D341Med (cell line): ENCODE measurements at regions not wholly inside any gene's neighbourhood (a gene's known extent, or its start where the extent isn't known, plus 50 kb on each side); places are given as distances from the start of the nearest gene placed in this dataset.

Experiments
- DNase-seq: peaks from one replicate; pipeline ENCODE4 v3.0.0; 2012; ENCODE audit warnings: low spot score

- no peak for DNase-seq
These were observed 117.1 kb downstream of the TBXT start for GRCh38 chr6:166050559-166050958.

- DNase-seq: no peak
These were observed 120.7 kb downstream of the TBXT start for GRCh38 chr6:166046982-166047381.

GRCh38 chr6:166046226-166046625 lies 121.4 kb downstream of the TBXT start:
- no peak for DNase-seq

GRCh38 chr6:166045860-166046200 lies 121.8 kb downstream of the TBXT start:
- no peak for DNase-seq

- DNase-seq: no peak
These were observed 122.3 kb downstream of the TBXT start for GRCh38 chr6:166045173-166045859.

- DNase-seq: no peak
These were observed 126.4 kb downstream of the TBXT start for GRCh38 chr6:166041277-166041676.

GRCh38 chr6:166040292-166040691 lies 127.4 kb downstream of the TBXT start:
- no peak for DNase-seq

- no peak for DNase-seq
These were observed 131.1 kb downstream of the TBXT start for GRCh38 chr6:166036316-166037095.

GRCh38 chr6:166032366-166033200 lies 135.1 kb downstream of the TBXT start:
- DNase-seq: no peak

- DNase-seq: no peak
These were observed 136.4 kb downstream of the TBXT start for GRCh38 chr6:166031275-166031674.

- no peak for DNase-seq
These were observed 138.1 kb downstream of the TBXT start for GRCh38 chr6:166029506-166029905.

GRCh38 chr6:166027761-166028160 lies 139.9 kb downstream of the TBXT start:
- DNase-seq: no peak

GRCh38 chr6:166026586-166027126 lies 141.0 kb downstream of the TBXT start:
- no peak for DNase-seq

- DNase-seq: no peak
These were observed 142.3 kb downstream of the TBXT start for GRCh38 chr6:166025149-166025898.

GRCh38 chr6:166024252-166024651 lies 143.4 kb downstream of the TBXT start:
- no peak for DNase-seq

GRCh38 chr6:166023273-166023989 lies 144.2 kb downstream of the TBXT start:
- no peak for DNase-seq

- no peak for DNase-seq
These were observed 146.2 kb downstream of the TBXT start for GRCh38 chr6:166021429-166021828.

GRCh38 chr6:166019214-166019613 lies 148.4 kb downstream of the TBXT start:
- DNase-seq: no peak

- no peak for DNase-seq
These were observed 150.5 kb downstream of the TBXT start for GRCh38 chr6:166017032-166017635.

- DNase-seq: no peak
These were observed 152.7 kb downstream of the TBXT start for GRCh38 chr6:166014966-166015365.
